ENCODE measurements at regions not wholly inside any gene's neighbourhood (a gene's known extent, or its start where the extent isn't known, plus 50 kb on each side); places are given as distances from the start of the nearest gene placed in this dataset.

GRCh38 chr4:136400829-136401228 is 1131.5 kb downstream of the PCDH18 start:
- peak; percentile 18 for DNase-seq (ENCODE audit: low spot score)

GRCh38 chr4:136395212-136395722 is 1137.0 kb downstream of the PCDH18 start:
- no peak for DNase-seq (ENCODE audit: low spot score)

GRCh38 chr4:136392576-136392975 is 1139.7 kb downstream of the PCDH18 start:
- no peak for DNase-seq (ENCODE audit: low spot score)

GRCh38 chr4:136390824-136391223 is 1141.5 kb downstream of the PCDH18 start:
- DNase-seq (ENCODE audit: low spot score) = no peak

GRCh38 chr4:136383082-136383481 is 1149.2 kb downstream of the PCDH18 start:
- DNase-seq (ENCODE audit: low spot score) = no peak

- no peak for DNase-seq (ENCODE audit: low spot score)
Observed at GRCh38 chr4:136371231-136371630, 1161.1 kb downstream of the PCDH18 start.

- no peak for DNase-seq (ENCODE audit: low spot score)
Observed at GRCh38 chr4:136369073-136369472, 1163.2 kb downstream of the PCDH18 start.

GRCh38 chr4:136357556-136357955 is 1174.7 kb downstream of the PCDH18 start:
- no peak for DNase-seq (ENCODE audit: low spot score)

- DNase-seq (ENCODE audit: low spot score) = no peak
Observed at GRCh38 chr4:136355970-136356369, 1176.3 kb downstream of the PCDH18 start.

- DNase-seq (ENCODE audit: low spot score) = no peak
Observed at GRCh38 chr4:136343340-136343739, 1189.0 kb downstream of the PCDH18 start.

GRCh38 chr4:136342666-136343065 is 1189.6 kb downstream of the PCDH18 start:
- DNase-seq (ENCODE audit: low spot score) = no peak

GRCh38 chr4:136337216-136337615 is 1195.1 kb downstream of the PCDH18 start:
- DNase-seq (ENCODE audit: low spot score) = no peak

GRCh38 chr4:136336479-136336878 is 1195.8 kb downstream of the PCDH18 start:
- no peak for DNase-seq (ENCODE audit: low spot score)

- DNase-seq (ENCODE audit: low spot score) = no peak
Observed at GRCh38 chr4:136329042-136329662, 1203.1 kb downstream of the PCDH18 start.

GRCh38 chr4:136328131-136328530 is 1204.2 kb downstream of the PCDH18 start:
- no peak for DNase-seq (ENCODE audit: low spot score)

- no peak for DNase-seq (ENCODE audit: low spot score)
Observed at GRCh38 chr4:136320465-136320813, 1211.9 kb downstream of the PCDH18 start.

- no peak for DNase-seq (ENCODE audit: low spot score)
Observed at GRCh38 chr4:136319789-136320464, 1212.4 kb downstream of the PCDH18 start.

GRCh38 chr4:136316961-136317360 is 1215.3 kb downstream of the PCDH18 start:
- no peak for DNase-seq (ENCODE audit: low spot score)

GRCh38 chr4:136314686-136315085 is 1217.6 kb downstream of the PCDH18 start:
- no peak for DNase-seq (ENCODE audit: low spot score)

GRCh38 chr4:136311774-136312173 is 1220.5 kb downstream of the PCDH18 start:
- no peak for DNase-seq (ENCODE audit: low spot score)

GRCh38 chr4:136307765-136308164 is 1224.5 kb downstream of the PCDH18 start:
- no peak for DNase-seq (ENCODE audit: low spot score)

- DNase-seq (ENCODE audit: low spot score) = no peak
Observed at GRCh38 chr4:136306361-136306760, 1225.9 kb downstream of the PCDH18 start.

GRCh38 chr4:136302566-136302965 is 1229.7 kb downstream of the PCDH18 start:
- no peak for DNase-seq (ENCODE audit: low spot score)

Data from HuH-7 (cell line).